HepG2 (cell line): ENCODE measurements at regions not wholly inside any gene's neighbourhood (a gene's known extent, or its start where the extent isn't known, plus 50 kb on each side); places are given as distances from the start of the nearest gene placed in this dataset.
A peak's percentile ranks its signal among the peaks of the same experiment; 100 is the strongest.

Experiments used
- ATAC-seq: fragments of 200-7000 bp; cut with Tn5 transposase; 3 replicates; pipeline ENCODE4 v1.9.1; 2020; ENCODE audit warnings: mild to moderate bottlenecking, moderate library complexity
- BruUV-seq: library from RNA; stranded (reverse); fragments of 400-500 nt; replicated peaks from 2 replicates; lab custom pipeline; 2021; lab: Mats Ljungman, UMichigan
- CTCF ChIA-PET: fragments of 300-600 bp; formaldehyde crosslinking; extraction: SDS; loops from one replicate; lab custom pipeline; 2021; ENCODE audit warnings: low total read pairs, inconsistent platforms, low intra/inter-chr PET ratio; lab: Yijun Ruan, JAX
- POLR2A ChIA-PET: fragments of 350-600 bp; sonication (Branson Sonifier 250); formaldehyde crosslinking; loops from one replicate; lab custom pipeline; 2020; ENCODE audit warnings: antibody characterized with exemption, inconsistent platforms; lab: Yijun Ruan, JAX
- DNase-seq: peaks from one replicate; pipeline ENCODE4 v3.0.0-alpha.2; 2015; ENCODE audit warnings: low spot score
- FAIRE-seq: peaks from 3 replicates; lab custom pipeline; 2011; peaks lifted over from hg19 to GRCh38; lab: Jason Lieb, UNC
- H2AFZ ChIP-seq: one replicate; pipeline ENCODE4 v1.6.1; 2011; ENCODE audit warnings: low read length, inconsistent platforms
- H3K27ac ChIP-seq: fragments of 300-600 bp; 3 replicates; pipeline ENCODE4 v1.8.0; 2011; ENCODE audit warnings: mixed run types, mild to moderate bottlenecking, mixed read lengths, low read length, inconsistent platforms; ENCODE audit not compliant: insufficient read depth; ENCODE audit errors: extremely low read length
- H3K27me3 ChIP-seq, 2 experiments: fragments of 200-600 bp in 1 of 2; 2 replicates in 1 of 2; 3 replicates in 1 of 2; pipeline versions ENCODE4 v1.6.0 to v1.8.0; 2011; ENCODE audit warnings: low read length in 2 of 2, mild to moderate bottlenecking in 2 of 2, moderate library complexity in 2 of 2, inconsistent platforms in 1 of 2; ENCODE audit not compliant: insufficient read depth in 2 of 2, control insufficient read depth in 1 of 2
- H3K36me3 ChIP-seq, 2 experiments: fragments of 200-600 bp in 1 of 2; replicated peaks in 1 of 2; 2 replicates in 1 of 2; 3 replicates in 1 of 2; pipeline versions ENCODE4 v1.5.1 to v1.8.0; 2011; ENCODE audit warnings: low read length in 2 of 2, inconsistent platforms in 1 of 2; ENCODE audit not compliant: insufficient read depth in 2 of 2, control insufficient read depth in 1 of 2
- H3K4me1 ChIP-seq: 2 replicates; pipeline ENCODE4 v1.5.1; 2012; ENCODE audit warnings: low read length, inconsistent platforms; ENCODE audit not compliant: insufficient read depth
- H3K4me2 ChIP-seq: 2 replicates; pipeline ENCODE4 v1.6.0; 2011; ENCODE audit warnings: low read depth, low read length, inconsistent platforms
- H3K4me3 ChIP-seq, 3 experiments: fragments of 200-600 bp in 1 of 3; sonication (generic), shearing (Covaris generic) in 1 of 3; replicated peaks in 1 of 3; 2 replicates each; pipeline ENCODE4 v1.5.1; 2011 to 2016; ENCODE audit warnings: low read length in 3 of 3, inconsistent platforms in 2 of 3, low read depth in 2 of 3, mild to moderate bottlenecking in 2 of 3, control low read depth in 1 of 3, mixed read lengths in 1 of 3; ENCODE audit not compliant: insufficient read depth in 1 of 3
- H3K79me2 ChIP-seq: one replicate; pipeline ENCODE4 v1.6.1; 2011; ENCODE audit warnings: low read length, inconsistent platforms; ENCODE audit not compliant: insufficient read depth
- H3K9ac ChIP-seq: 2 replicates; pipeline ENCODE4 v1.6.0; 2011; ENCODE audit warnings: mild to moderate bottlenecking, low read depth, low read length, inconsistent platforms; ENCODE audit not compliant: insufficient read depth
- H3K9me3 ChIP-seq: 2 replicates; pipeline ENCODE4 v1.5.1; 2012; ENCODE audit warnings: mild to moderate bottlenecking, low read length
- H4K20me1 ChIP-seq: 2 replicates; pipeline ENCODE4 v1.6.0; 2011; ENCODE audit warnings: inconsistent platforms, mild to moderate bottlenecking, low read length, moderate library complexity; ENCODE audit not compliant: insufficient read depth
- HOXA9 ChIP-seq: sonication (generic); formaldehyde crosslinking; IDR thresholded peaks from 2 replicates; pipeline ENCODE4 v1.8.1; 2022; ENCODE audit warnings: missing genetic modification reagents, mild to moderate bottlenecking, moderate library complexity, borderline replicate concordance
- KLF13 ChIP-seq: sonication (generic); formaldehyde crosslinking; IDR thresholded peaks from 2 replicates; pipeline ENCODE4 v1.4.0; 2020; ENCODE audit warnings: mild to moderate bottlenecking, missing genetic modification reagents
- KLF6 ChIP-seq: IDR thresholded peaks from 2 replicates; pipeline ENCODE4 v1.8.0; 2016; ENCODE audit warnings: missing biosample characterization, missing genetic modification reagents
- NFAT5 ChIP-seq: sonication (generic); formaldehyde crosslinking; IDR thresholded peaks from 2 replicates; pipeline ENCODE4 v1.4.0; 2020; ENCODE audit warnings: missing genetic modification reagents
- NR2C2 ChIP-seq: sonication (generic); formaldehyde crosslinking; IDR thresholded peaks from 2 replicates; pipeline ENCODE4 v1.4.0; 2020; ENCODE audit warnings: missing genetic modification reagents, mild to moderate bottlenecking, moderate library complexity, borderline replicate concordance
- SP140L ChIP-seq: sonication (generic); formaldehyde crosslinking; IDR thresholded peaks from 2 replicates; pipeline ENCODE4 v1.4.0; 2020; ENCODE audit warnings: missing genetic modification reagents, borderline replicate concordance
- TBX3 ChIP-seq: fragments of 450-650 bp; IDR thresholded peaks from 2 replicates; pipeline ENCODE4 v1.6.1; 2017; ENCODE audit warnings: antibody characterized with exemption, mild to moderate bottlenecking, inconsistent platforms, borderline replicate concordance
- TRAFD1 ChIP-seq: sonication (generic); formaldehyde crosslinking; IDR thresholded peaks from 2 replicates; pipeline ENCODE4 v1.5.1; 2020; ENCODE audit warnings: missing genetic modification reagents, mild to moderate bottlenecking, borderline replicate concordance
- ZBED4 ChIP-seq: sonication (generic); formaldehyde crosslinking; IDR thresholded peaks from 2 replicates; pipeline ENCODE4 v1.4.0; 2020; ENCODE audit warnings: missing genetic modification reagents, borderline replicate concordance
- ZNF225 ChIP-seq: sonication (generic); formaldehyde crosslinking; IDR thresholded peaks from 2 replicates; pipeline ENCODE4 v1.4.0; 2020; ENCODE audit warnings: mild to moderate bottlenecking, missing genetic modification reagents
- ZNF780A ChIP-seq: sonication (generic); formaldehyde crosslinking; IDR thresholded peaks from 2 replicates; pipeline ENCODE4 v1.8.0; 2022; ENCODE audit warnings: mild to moderate bottlenecking, missing genetic modification reagents, moderate library complexity
- WGBS: methylation state at CpG from one replicate; pipeline ENCODE4 v1.1.6; 2017; ENCODE audit warnings: low lambda C conversion rate; 5-methylcytosine and 5-hydroxymethylcytosine counted together
- in situ Hi-C: cut with HindIII; loops from 2 replicates; pipeline ENCODE4 v1.10.0; 2017; ENCODE audit warnings: low pct_unique_long_range_greater_than_20kb; ENCODE audit not compliant: extremely low pct_ligation_motif_present
- intact Hi-C: fragments of 100-400 bp; cut with micrococcal nuclease; formaldehyde crosslinking; loops from one replicate; pipeline ENCODE4 v1.10.0; 2022; ENCODE audit not compliant: unreplicated experiment

- H3K79me2 ChIP-seq: no peaks in the 10 kb centered on the region
- DNase-seq: peak; percentile 21
- H3K9me3 ChIP-seq: no peaks in the 10 kb centered on the region
- H3K4me1 ChIP-seq: no peaks in the 10 kb centered on the region
- WGBS: 0% methylated on average over 1 of the region's 1 CpG
- ATAC-seq: peak; percentile 37; the same call in 2 of the 3 replicates
- no TSS peak for BruUV-seq
- no peaks in the 10 kb centered on the region for H4K20me1 ChIP-seq
- H3K4me3 ChIP-seq: no peak overlapping the region
- no peak for FAIRE-seq
- no peak overlapping the region for H2AFZ ChIP-seq
- no peak overlapping the region for H3K4me2 ChIP-seq
- no peaks in the 10 kb centered on the region for H3K36me3 ChIP-seq
- in situ Hi-C loops: no loop called here
- intact Hi-C loops: no loop called here
- TF ChIP-seq TBX3 (no peak), KLF13 (no peak), HOXA9 (no peak), ZNF225 (CRISPR knock-in tag) (no peak), KLF6 (CRISPR knock-in tag) (no peak), NR2C2 (CRISPR knock-in tag) (no peak), TRAFD1 (CRISPR knock-in tag) (no peak), NFAT5 (CRISPR knock-in tag) (no peak), SP140L (no peak), ZBED4 (CRISPR knock-in tag) (no peak), ZNF780A (CRISPR knock-in tag) (no peak)
- H3K27me3 ChIP-seq: no peaks in the 10 kb centered on the region
- no peak overlapping the region for H3K9ac ChIP-seq
- POLR2A ChIA-PET: no interaction called here
- CTCF ChIA-PET: no interaction called here
- H3K27ac ChIP-seq: no peak overlapping the region
These were observed 803.6 kb downstream of the NR2F1-AS1 start for GRCh38 chr5:92777421-92777820.
